ENCODE measurements at regions not wholly inside any gene's neighbourhood (a gene's known extent, or its start where the extent isn't known, plus 50 kb on each side); places are given as distances from the start of the nearest gene placed in this dataset.

GRCh38 chr5:17785774-17786173, 151.5 kb downstream of the TAF11L14 start:
- TF ChIP-seq CTCF (IDR thresholded peaks at IDR 0.05) = no peak
- no peak for TF ChIP-seq POLR2A (IDR thresholded peaks at IDR 0.05)

Data from body of pancreas (tissue), 4 donors.